ENCODE measurements at regions not wholly inside any gene's neighbourhood (a gene's known extent, or its start where the extent isn't known, plus 50 kb on each side); places are given as distances from the start of the nearest gene placed in this dataset.

- no peak for DNase-seq
- no peaks in the 10 kb centered on the region for H3K36me3 ChIP-seq
- H3K4me1 ChIP-seq = no peaks in the 10 kb centered on the region
- H3K27ac ChIP-seq = no peak overlapping the region
- no peaks in the 10 kb centered on the region for H3K9me3 ChIP-seq
- TF ChIP-seq POLR2AphosphoS5 (IDR thresholded peaks at IDR 0.05) (no peak), CTCF (IDR thresholded peaks at IDR 0.05 in 8 of 11, conservative IDR thresholded peaks at IDR 0.05 in 3 of 11) (no peak), POLR2A (IDR thresholded peaks at IDR 0.05) (no peak)
- intact Hi-C loops (cut with DNase I; ENCODE audit: low total_unique reads) = no loop called here
- no peak overlapping the region for H3K4me3 ChIP-seq
- no peaks in the 10 kb centered on the region for H3K27me3 ChIP-seq (replicated peaks in 1 of 7)
- WGBS, 5 donors = 8 to 24% (median 13%) methylated on average over 2 of the region's 2 CpGs
Measured at GRCh38 chr16:51591480-51591879, 440.4 kb upstream of the SALL1 start.

- no peaks in the 10 kb centered on the region for H3K4me1 ChIP-seq
- no peak overlapping the region for H3K4me3 ChIP-seq
- intact Hi-C loops (cut with DNase I; ENCODE audit: low total_unique reads) = no loop called here
- H3K9me3 ChIP-seq = peaks cover 0 to 5% (median 0%) of the 10 kb centered on the region in 8 donors
- H3K27ac ChIP-seq = no peak overlapping the region
- DNase-seq = no peak
- H3K27me3 ChIP-seq (replicated peaks in 1 of 7) = no peaks in the 10 kb centered on the region
- H3K36me3 ChIP-seq = no peaks in the 10 kb centered on the region
- TF ChIP-seq POLR2A (IDR thresholded peaks at IDR 0.05) = no peak
- no peak for TF ChIP-seq POLR2AphosphoS5 (IDR thresholded peaks at IDR 0.05)
- no peak for TF ChIP-seq CTCF (IDR thresholded peaks at IDR 0.05 in 8 of 11, conservative IDR thresholded peaks at IDR 0.05 in 3 of 11)
- 73 to 86% (median 82%) methylated on average over 3 of the region's 3 CpGs for WGBS, 5 donors
Measured at GRCh38 chr16:51579652-51580360, 428.7 kb upstream of the SALL1 start.

- TF ChIP-seq CTCF (IDR thresholded peaks at IDR 0.05 in 8 of 11, conservative IDR thresholded peaks at IDR 0.05 in 3 of 11) (no peak), POLR2AphosphoS5 (IDR thresholded peaks at IDR 0.05) (no peak), POLR2A (IDR thresholded peaks at IDR 0.05) (no peak)
- peaks cover 0 to 5% (median 0%) of the 10 kb centered on the region in 8 donors for H3K9me3 ChIP-seq
- intact Hi-C loops (cut with DNase I; ENCODE audit: low total_unique reads) = no loop called here
- H3K4me3 ChIP-seq = no peak overlapping the region
- no peaks in the 10 kb centered on the region for H3K4me1 ChIP-seq
- H3K36me3 ChIP-seq = no peaks in the 10 kb centered on the region
- H3K27ac ChIP-seq = no peak overlapping the region
- 22 to 29% (median 27%) methylated on average over 8 of the region's 8 CpGs for whole genome bisulfite sequencing, 5 donors
- no peaks in the 10 kb centered on the region for H3K27me3 ChIP-seq (replicated peaks in 1 of 7)
- DNase-seq = no peak
Measured at GRCh38 chr16:51577621-51578303, 426.7 kb upstream of the SALL1 start.

DNA sequence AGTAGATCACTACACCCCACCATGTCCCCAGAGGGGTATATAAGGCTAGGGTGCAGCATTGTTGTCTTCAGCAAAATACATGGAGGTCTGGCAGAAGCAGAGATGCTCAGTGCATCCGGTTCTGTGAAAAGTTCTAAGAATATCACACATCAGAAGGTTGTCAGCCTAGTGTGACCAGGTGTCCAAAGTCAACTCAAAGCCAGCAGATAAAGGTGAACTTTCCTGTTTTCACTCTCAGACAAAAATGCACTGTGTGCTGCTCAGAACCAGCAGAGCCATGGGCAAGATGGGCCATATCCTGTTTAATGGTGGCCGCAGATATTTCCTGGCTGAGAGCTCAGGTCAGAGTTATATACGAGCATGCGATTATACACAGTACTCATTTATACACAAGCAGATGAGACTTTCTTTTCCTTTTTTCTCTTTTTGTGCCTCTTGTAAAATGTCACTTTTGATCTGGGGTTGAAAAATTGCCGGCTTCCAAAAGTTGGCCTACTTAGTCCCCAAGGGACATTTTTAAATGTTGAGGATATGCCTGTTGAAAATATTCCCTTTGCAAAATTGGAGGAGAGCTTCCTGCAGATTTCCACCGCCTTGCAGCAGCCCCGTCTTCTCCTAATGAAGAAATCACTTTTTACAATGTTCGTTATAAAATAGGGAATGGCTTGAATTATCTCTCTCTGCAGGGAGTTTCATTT lies 425.6 kb upstream of the SALL1 start:
- Histone ChIP-seq H3K36me3 (no peaks in the 10 kb centered on the region), H3K27me3 (replicated peaks in 1 of 7) (no peaks in the 10 kb centered on the region), H3K4me1 (no peaks in the 10 kb centered on the region), H3K27ac (no peak overlapping the region), H3K4me3 (no peak overlapping the region), H3K9me3 (peaks cover 0 to 5% (median 0%) of the 10 kb centered on the region in 8 donors)
- intact Hi-C loops (cut with DNase I; ENCODE audit: low total_unique reads) = no loop called here
- 75 to 84% (median 78%) methylated on average over 8 of the region's 8 CpGs for WGBS, 5 donors
- TF ChIP-seq CTCF (IDR thresholded peaks at IDR 0.05 in 8 of 11, conservative IDR thresholded peaks at IDR 0.05 in 3 of 11) = no peak
- TF ChIP-seq POLR2A (IDR thresholded peaks at IDR 0.05) = no peak
- TF ChIP-seq POLR2AphosphoS5 (IDR thresholded peaks at IDR 0.05) = no peak
- no peak for DNase-seq
